ENCODE measurements at regions not wholly inside any gene's neighbourhood (a gene's known extent, or its start where the extent isn't known, plus 50 kb on each side); places are given as distances from the start of the nearest gene placed in this dataset.

DNA sequence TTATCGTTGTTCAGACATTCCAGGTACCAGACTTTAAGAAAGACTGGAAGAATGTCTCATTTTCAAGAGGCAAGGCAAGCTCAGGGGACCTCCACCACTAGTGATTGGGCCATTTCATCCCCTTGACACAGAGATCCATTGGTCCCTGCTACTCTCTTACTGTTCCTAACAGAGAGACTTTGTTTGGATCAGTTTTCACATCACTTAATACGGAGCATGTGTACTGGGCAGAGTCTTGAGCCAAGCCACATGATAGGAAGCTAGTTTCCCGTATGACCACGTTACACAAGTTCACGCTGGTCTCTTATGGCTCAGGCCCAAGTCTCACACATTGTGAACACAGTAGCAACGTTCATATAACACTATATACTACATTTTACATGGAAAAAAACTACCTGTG, 269.9 kb downstream of the BAMBI start:
- no peak for ATAC-seq
- BruUV-seq (replicated peaks): no TSS peak
- Histone ChIP-seq H3K4me3 (ENCODE audit: low read depth in 2 of 2, low read length in 2 of 2) (no peak overlapping the region), H3K27ac (ENCODE audit: low read length) (no peak overlapping the region), H3K36me3 (ENCODE audit: control insufficient read depth, insufficient read depth, low read length) (no peaks in the 10 kb centered on the region), H3K4me1 (ENCODE audit: control insufficient read depth, insufficient read depth, low read length) (no peaks in the 10 kb centered on the region), H3K27me3 (ENCODE audit: control insufficient read depth, insufficient read depth, low read length) (no peaks in the 10 kb centered on the region), H3K9me3 (ENCODE audit: control insufficient read depth, insufficient read depth, low read depth, low read length) (no peaks in the 10 kb centered on the region)
- ChIA-PET POLR2A (no interaction called here), CTCF (interaction anchor here (0.6 kb wide), 1 partner anchor 182 kb away, joined by 3 read pairs; no protein-coding TSS in a partner anchor)
- TF ChIP-seq POLR2AphosphoS5 (IDR thresholded peaks at IDR 0.05; ENCODE audit: low read depth, low read length): no peak
- TF ChIP-seq, protein P1, sequence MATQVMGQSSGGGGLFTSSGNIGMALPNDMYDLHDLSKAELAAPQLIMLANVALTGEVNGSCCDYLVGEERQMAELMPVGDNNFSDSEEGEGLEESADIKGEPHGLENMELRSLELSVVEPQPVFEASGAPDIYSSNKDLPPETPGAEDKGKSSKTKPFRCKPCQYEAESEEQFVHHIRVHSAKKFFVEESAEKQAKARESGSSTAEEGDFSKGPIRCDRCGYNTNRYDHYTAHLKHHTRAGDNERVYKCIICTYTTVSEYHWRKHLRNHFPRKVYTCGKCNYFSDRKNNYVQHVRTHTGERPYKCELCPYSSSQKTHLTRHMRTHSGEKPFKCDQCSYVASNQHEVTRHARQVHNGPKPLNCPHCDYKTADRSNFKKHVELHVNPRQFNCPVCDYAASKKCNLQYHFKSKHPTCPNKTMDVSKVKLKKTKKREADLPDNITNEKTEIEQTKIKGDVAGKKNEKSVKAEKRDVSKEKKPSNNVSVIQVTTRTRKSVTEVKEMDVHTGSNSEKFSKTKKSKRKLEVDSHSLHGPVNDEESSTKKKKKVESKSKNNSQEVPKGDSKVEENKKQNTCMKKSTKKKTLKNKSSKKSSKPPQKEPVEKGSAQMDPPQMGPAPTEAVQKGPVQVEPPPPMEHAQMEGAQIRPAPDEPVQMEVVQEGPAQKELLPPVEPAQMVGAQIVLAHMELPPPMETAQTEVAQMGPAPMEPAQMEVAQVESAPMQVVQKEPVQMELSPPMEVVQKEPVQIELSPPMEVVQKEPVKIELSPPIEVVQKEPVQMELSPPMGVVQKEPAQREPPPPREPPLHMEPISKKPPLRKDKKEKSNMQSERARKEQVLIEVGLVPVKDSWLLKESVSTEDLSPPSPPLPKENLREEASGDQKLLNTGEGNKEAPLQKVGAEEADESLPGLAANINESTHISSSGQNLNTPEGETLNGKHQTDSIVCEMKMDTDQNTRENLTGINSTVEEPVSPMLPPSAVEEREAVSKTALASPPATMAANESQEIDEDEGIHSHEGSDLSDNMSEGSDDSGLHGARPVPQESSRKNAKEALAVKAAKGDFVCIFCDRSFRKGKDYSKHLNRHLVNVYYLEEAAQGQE (IDR thresholded peaks at IDR 0.05; ENCODE audit: insufficient read depth in 1 of 2, low read depth in 2 of 2, low read length in 1 of 2): no peak
- TF ChIP-seq, protein P2, sequence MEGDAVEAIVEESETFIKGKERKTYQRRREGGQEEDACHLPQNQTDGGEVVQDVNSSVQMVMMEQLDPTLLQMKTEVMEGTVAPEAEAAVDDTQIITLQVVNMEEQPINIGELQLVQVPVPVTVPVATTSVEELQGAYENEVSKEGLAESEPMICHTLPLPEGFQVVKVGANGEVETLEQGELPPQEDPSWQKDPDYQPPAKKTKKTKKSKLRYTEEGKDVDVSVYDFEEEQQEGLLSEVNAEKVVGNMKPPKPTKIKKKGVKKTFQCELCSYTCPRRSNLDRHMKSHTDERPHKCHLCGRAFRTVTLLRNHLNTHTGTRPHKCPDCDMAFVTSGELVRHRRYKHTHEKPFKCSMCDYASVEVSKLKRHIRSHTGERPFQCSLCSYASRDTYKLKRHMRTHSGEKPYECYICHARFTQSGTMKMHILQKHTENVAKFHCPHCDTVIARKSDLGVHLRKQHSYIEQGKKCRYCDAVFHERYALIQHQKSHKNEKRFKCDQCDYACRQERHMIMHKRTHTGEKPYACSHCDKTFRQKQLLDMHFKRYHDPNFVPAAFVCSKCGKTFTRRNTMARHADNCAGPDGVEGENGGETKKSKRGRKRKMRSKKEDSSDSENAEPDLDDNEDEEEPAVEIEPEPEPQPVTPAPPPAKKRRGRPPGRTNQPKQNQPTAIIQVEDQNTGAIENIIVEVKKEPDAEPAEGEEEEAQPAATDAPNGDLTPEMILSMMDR (IDR thresholded peaks at IDR 0.05): no peak
- TF ChIP-seq SIN3A (IDR thresholded peaks at IDR 0.05; ENCODE audit: borderline replicate concordance, insufficient read depth, low read depth, low read length): no peak
- no peak for TF ChIP-seq TCF7L2 (IDR thresholded peaks at IDR 0.05; ENCODE audit: low read depth, low read length)
- in situ Hi-C loops (cut with HindIII; ENCODE audit: low pct_unique_long_range_greater_than_20kb, low sequenced_read_pairs) (no loop called here), intact Hi-C loops (cut with micrococcal nuclease; ENCODE audit: unreplicated experiment) (no loop called here)
- DNase-seq (ENCODE audit: low read depth, low spot score): no peak

DNA sequence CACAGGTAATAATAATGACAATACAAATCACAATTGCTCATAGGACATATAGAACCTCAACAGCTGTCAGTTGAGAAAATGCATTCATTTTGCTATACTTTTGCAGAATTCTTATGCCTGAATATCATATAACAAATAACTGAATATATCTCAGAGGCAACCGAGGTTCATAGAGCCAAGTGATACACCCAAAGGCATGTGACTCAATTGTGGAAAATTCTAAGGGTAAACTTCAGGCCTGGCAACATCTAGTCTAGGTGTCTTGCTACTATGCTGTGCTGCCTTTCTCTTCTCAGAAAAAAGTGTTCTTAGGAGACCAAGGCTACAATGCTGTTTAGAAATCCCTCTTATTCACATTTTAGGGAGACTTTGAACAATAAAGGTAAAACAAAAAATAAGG, 270.7 kb downstream of the BAMBI start:
- H3K36me3 ChIP-seq (ENCODE audit: control insufficient read depth, insufficient read depth, low read length): no peaks in the 10 kb centered on the region
- no peak overlapping the region for H3K4me3 ChIP-seq (ENCODE audit: low read depth in 2 of 2, low read length in 2 of 2)
- TF ChIP-seq TCF7L2 (IDR thresholded peaks at IDR 0.05; ENCODE audit: low read depth, low read length) (no peak), POLR2AphosphoS5 (IDR thresholded peaks at IDR 0.05; ENCODE audit: low read depth, low read length) (no peak), SIN3A (IDR thresholded peaks at IDR 0.05; ENCODE audit: borderline replicate concordance, insufficient read depth, low read depth, low read length) (no peak)
- TF ChIP-seq, protein P2 (IDR thresholded peaks at IDR 0.05): no peak
- TF ChIP-seq, protein P1 (IDR thresholded peaks at IDR 0.05; ENCODE audit: insufficient read depth in 1 of 2, low read depth in 2 of 2, low read length in 1 of 2): no peak
- in situ Hi-C loops (cut with HindIII; ENCODE audit: low pct_unique_long_range_greater_than_20kb, low sequenced_read_pairs) (no loop called here), intact Hi-C loops (cut with micrococcal nuclease; ENCODE audit: unreplicated experiment) (no loop called here)
- H3K27me3 ChIP-seq (ENCODE audit: control insufficient read depth, insufficient read depth, low read length): no peaks in the 10 kb centered on the region
- ChIA-PET POLR2A (no interaction called here), CTCF (no interaction called here)
- H3K27ac ChIP-seq (ENCODE audit: low read length): no peak overlapping the region
- DNase-seq (ENCODE audit: low read depth, low spot score): no peak
- no peaks in the 10 kb centered on the region for H3K9me3 ChIP-seq (ENCODE audit: control insufficient read depth, insufficient read depth, low read depth, low read length)
- no TSS peak for BruUV-seq (replicated peaks)
- no peak for ATAC-seq
- H3K4me1 ChIP-seq (ENCODE audit: control insufficient read depth, insufficient read depth, low read length): no peaks in the 10 kb centered on the region

Data from Panc1 (cell line).